ENCODE measurements at regions not wholly inside any gene's neighbourhood (a gene's known extent, or its start where the extent isn't known, plus 50 kb on each side); places are given as distances from the start of the nearest gene placed in this dataset.
A peak's percentile ranks its signal among the peaks of the same experiment; 100 is the strongest.
"Not testable (repeated sequence)": the region's sequence is repeated elsewhere in the genome, so short reads cannot be mapped to it uniquely, and the experiment has no call there.

- no peak for DNase-seq (ENCODE audit: low read depth)
These were observed 863.2 kb downstream of the DIAPH3 start for GRCh38 chr13:59300355-59301173.

GRCh38 chr13:59301174-59301567 is 862.6 kb downstream of the DIAPH3 start:
- no peak for DNase-seq (ENCODE audit: low read depth)

- DNase-seq (ENCODE audit: low read depth), result no peak
These were observed 860.3 kb downstream of the DIAPH3 start for GRCh38 chr13:59303433-59303832.

- DNase-seq (ENCODE audit: low read depth), result no peak
These were observed 859.1 kb downstream of the DIAPH3 start for GRCh38 chr13:59304596-59304995.

- DNase-seq (ENCODE audit: low read depth), result no peak
These were observed 857.8 kb downstream of the DIAPH3 start for GRCh38 chr13:59305896-59306295.

GRCh38 chr13:59312776-59313175 is 851.0 kb downstream of the DIAPH3 start:
- no peak for DNase-seq (ENCODE audit: low read depth)

- peak; percentile 24 for DNase-seq (ENCODE audit: low read depth)
These were observed 845.3 kb downstream of the DIAPH3 start for GRCh38 chr13:59318320-59318930.

- no peak for DNase-seq (ENCODE audit: low read depth)
These were observed 844.5 kb downstream of the DIAPH3 start for GRCh38 chr13:59319276-59319675.

GRCh38 chr13:59320021-59320420 is 843.7 kb downstream of the DIAPH3 start:
- no peak for DNase-seq (ENCODE audit: low read depth)

- not testable (repeated sequence) for DNase-seq (ENCODE audit: low read depth)
These were observed 839.3 kb downstream of the DIAPH3 start for GRCh38 chr13:59324401-59324800.

- no peak for DNase-seq (ENCODE audit: low read depth)
These were observed 837.0 kb downstream of the DIAPH3 start for GRCh38 chr13:59326717-59327116.

- DNase-seq (ENCODE audit: low read depth), result no peak
These were observed 833.0 kb downstream of the DIAPH3 start for GRCh38 chr13:59330764-59331163.

- no peak for DNase-seq (ENCODE audit: low read depth)
These were observed 830.8 kb downstream of the DIAPH3 start for GRCh38 chr13:59332966-59333365.

- no peak for DNase-seq (ENCODE audit: low read depth)
These were observed 826.7 kb downstream of the DIAPH3 start for GRCh38 chr13:59337070-59337469.

GRCh38 chr13:59340151-59340550 is 823.6 kb downstream of the DIAPH3 start:
- no peak for DNase-seq (ENCODE audit: low read depth)

- no peak for DNase-seq (ENCODE audit: low read depth)
These were observed 823.1 kb downstream of the DIAPH3 start for GRCh38 chr13:59340581-59340980.

- no peak for DNase-seq (ENCODE audit: low read depth)
These were observed 821.3 kb downstream of the DIAPH3 start for GRCh38 chr13:59342400-59342799.

- no peak for DNase-seq (ENCODE audit: low read depth)
These were observed 820.6 kb downstream of the DIAPH3 start for GRCh38 chr13:59343132-59343531.

GRCh38 chr13:59343993-59344822 is 819.5 kb downstream of the DIAPH3 start:
- no peak for DNase-seq (ENCODE audit: low read depth)

GRCh38 chr13:59345311-59345710 is 818.4 kb downstream of the DIAPH3 start:
- no peak for DNase-seq (ENCODE audit: low read depth)

GRCh38 chr13:59346999-59347723 is 816.6 kb downstream of the DIAPH3 start:
- no peak for DNase-seq (ENCODE audit: low read depth)

GRCh38 chr13:59348617-59349016 is 815.1 kb downstream of the DIAPH3 start:
- DNase-seq (ENCODE audit: low read depth), result no peak

Measured in RPMI7951 (cell line).